OCI-LY1 (cell line): ENCODE measurements at regions not wholly inside any gene's neighbourhood (a gene's known extent, or its start where the extent isn't known, plus 50 kb on each side); places are given as distances from the start of the nearest gene placed in this dataset.

Experiments used
- H2AFZ ChIP-seq: fragments of 200-600 bp; sonication (generic), shearing (Covaris generic); 2 replicates; pipeline ENCODE4 v1.6.0; 2014; ENCODE audit warnings: antibody characterized with exemption, mild to moderate bottlenecking, low read length
- H3F3A ChIP-seq: fragments of 200-600 bp; sonication (generic), shearing (Covaris generic); 2 replicates; pipeline ENCODE4 v1.6.0; 2014; ENCODE audit warnings: mild to moderate bottlenecking, antibody characterized with exemption, low read length, moderate library complexity; ENCODE audit not compliant: insufficient read depth
- H3K27ac ChIP-seq: fragments of 200-600 bp; sonication (generic); 2 replicates; pipeline ENCODE4 v1.5.1; 2014; ENCODE audit warnings: low read length, mixed run types, mild to moderate bottlenecking, low read depth; ENCODE audit not compliant: poor library complexity, severe bottlenecking
- H3K27me3 ChIP-seq: fragments of 200-600 bp; sonication (generic); 2 replicates; pipeline ENCODE4 v1.6.0; 2014; ENCODE audit warnings: antibody characterized with exemption, mild to moderate bottlenecking, low read length, moderate library complexity; ENCODE audit not compliant: insufficient read depth
- H3K36me3 ChIP-seq: fragments of 200-600 bp; sonication (generic); 2 replicates; pipeline ENCODE4 v1.6.1; 2014; ENCODE audit warnings: mild to moderate bottlenecking, antibody characterized with exemption, low read length, moderate library complexity, mixed read lengths; ENCODE audit not compliant: insufficient read depth
- H3K4me1 ChIP-seq: fragments of 200-600 bp; sonication (generic); 2 replicates; pipeline ENCODE4 v1.5.1; 2014; ENCODE audit warnings: mild to moderate bottlenecking, low read length, moderate library complexity; ENCODE audit not compliant: insufficient read depth, severe bottlenecking
- H3K4me2 ChIP-seq: fragments of 200-600 bp; sonication (generic), shearing (Covaris generic); 2 replicates; pipeline ENCODE4 v1.6.1; 2014; ENCODE audit warnings: low read length
- H3K4me3 ChIP-seq: fragments of 200-600 bp; sonication (generic); 2 replicates; pipeline ENCODE4 v1.5.1; 2014; ENCODE audit warnings: low read length, low read depth, mild to moderate bottlenecking, mixed read lengths; ENCODE audit not compliant: poor library complexity, severe bottlenecking
- H3K79me2 ChIP-seq: fragments of 200-600 bp; shearing (Covaris generic); 2 replicates; pipeline ENCODE4 v1.6.1; 2016; ENCODE audit warnings: mixed run types, low read length, mixed read lengths; ENCODE audit not compliant: insufficient read depth
- H3K9ac ChIP-seq: fragments of 200-600 bp; sonication (generic), shearing (Covaris generic); 2 replicates; pipeline ENCODE4 v1.6.1; 2014; ENCODE audit warnings: mild to moderate bottlenecking, low read length, mixed read lengths
- H3K9me2 ChIP-seq: fragments of 200-600 bp; sonication (generic), shearing (Covaris generic); 2 replicates; pipeline ENCODE4 v1.6.1; 2014; ENCODE audit warnings: low read depth, mild to moderate bottlenecking, low read length, mixed read lengths
- H3K9me3 ChIP-seq: fragments of 200-600 bp; shearing (Covaris generic); 2 replicates; pipeline ENCODE4 v1.6.1; 2014; ENCODE audit warnings: low read length, mixed read lengths
- H4K20me1 ChIP-seq: fragments of 200-600 bp; sonication (generic), shearing (Covaris generic); 2 replicates; pipeline ENCODE4 v1.6.0; 2016; ENCODE audit warnings: mild to moderate bottlenecking, low read length; ENCODE audit not compliant: insufficient read depth
- CTCF ChIP-seq: fragments of 200-600 bp; sonication (generic), shearing (Covaris generic); IDR thresholded peaks from 2 replicates; pipeline ENCODE4 v1.5.1; 2017; ENCODE audit warnings: mild to moderate bottlenecking, antibody characterized with exemption, low read length, moderate library complexity, mixed read lengths
- EZH2 ChIP-seq: fragments of 200-600 bp; sonication (generic), shearing (Covaris generic); IDR thresholded peaks from 2 replicates; pipeline ENCODE4 v1.8.0; 2017; ENCODE audit warnings: borderline replicate concordance, mixed run types, mild to moderate bottlenecking, antibody characterized with exemption, low read length, moderate library complexity, mixed read lengths

GRCh38 chr5:67301285-67301903 is 104.8 kb upstream of the CD180 start:
- H3K36me3 ChIP-seq = no peaks in the 10 kb centered on the region
- TF ChIP-seq CTCF = no peak
- no peak for TF ChIP-seq EZH2
- no peaks in the 10 kb centered on the region for H3K9me2 ChIP-seq
- no peak overlapping the region for H3K4me3 ChIP-seq
- no peak overlapping the region for H3K9ac ChIP-seq
- no peaks in the 10 kb centered on the region for H3F3A ChIP-seq
- H3K27me3 ChIP-seq = no peaks in the 10 kb centered on the region
- no peak overlapping the region for H3K4me2 ChIP-seq
- no peaks in the 10 kb centered on the region for H3K4me1 ChIP-seq
- no peaks in the 10 kb centered on the region for H3K79me2 ChIP-seq
- H3K27ac ChIP-seq = no peak overlapping the region
- no peaks in the 10 kb centered on the region for H4K20me1 ChIP-seq
- H2AFZ ChIP-seq = no peak overlapping the region
- no peaks in the 10 kb centered on the region for H3K9me3 ChIP-seq

GRCh38 chr5:67300326-67300725 is 103.7 kb upstream of the CD180 start:
- no peaks in the 10 kb centered on the region for H3K36me3 ChIP-seq
- H2AFZ ChIP-seq = no peak overlapping the region
- TF ChIP-seq CTCF (no peak), EZH2 (no peak)
- no peak overlapping the region for H3K4me2 ChIP-seq
- no peaks in the 10 kb centered on the region for H3K9me2 ChIP-seq
- no peak overlapping the region for H3K9ac ChIP-seq
- H3K27me3 ChIP-seq = no peaks in the 10 kb centered on the region
- no peaks in the 10 kb centered on the region for H3K9me3 ChIP-seq
- H3K4me3 ChIP-seq = no peak overlapping the region
- H3F3A ChIP-seq = no peaks in the 10 kb centered on the region
- no peaks in the 10 kb centered on the region for H3K79me2 ChIP-seq
- no peak overlapping the region for H3K27ac ChIP-seq
- H3K4me1 ChIP-seq = no peaks in the 10 kb centered on the region
- no peaks in the 10 kb centered on the region for H4K20me1 ChIP-seq

- H3K9me3 ChIP-seq = no peaks in the 10 kb centered on the region
- H3K27ac ChIP-seq = no peak overlapping the region
- H3K4me3 ChIP-seq = no peak overlapping the region
- TF ChIP-seq CTCF = no peak
- TF ChIP-seq EZH2 = no peak
- no peaks in the 10 kb centered on the region for H4K20me1 ChIP-seq
- no peaks in the 10 kb centered on the region for H3K27me3 ChIP-seq
- no peak overlapping the region for H3K9ac ChIP-seq
- H3F3A ChIP-seq = no peaks in the 10 kb centered on the region
- no peaks in the 10 kb centered on the region for H3K4me1 ChIP-seq
- no peaks in the 10 kb centered on the region for H3K36me3 ChIP-seq
- H3K9me2 ChIP-seq = no peaks in the 10 kb centered on the region
- no peaks in the 10 kb centered on the region for H3K79me2 ChIP-seq
- H3K4me2 ChIP-seq = no peak overlapping the region
- no peak overlapping the region for H2AFZ ChIP-seq
Observed at GRCh38 chr5:67299231-67299735, 102.7 kb upstream of the CD180 start.
